GM18951 (cell line): ENCODE measurements at regions not wholly inside any gene's neighbourhood (a gene's known extent, or its start where the extent isn't known, plus 50 kb on each side); places are given as distances from the start of the nearest gene placed in this dataset.
"Not testable (repeated sequence)": the region's sequence is repeated elsewhere in the genome, so short reads cannot be mapped to it uniquely, and the experiment has no call there.

Source experiments
- POLR2A ChIP-seq: IDR thresholded peaks from 4 replicates; pipeline ENCODE4 v1.6.1; 2011; ENCODE audit warnings: mild to moderate bottlenecking; ENCODE audit not compliant: insufficient read length, insufficient read depth; ENCODE audit errors: extremely low read depth
- in situ Hi-C: fragments of 300-500 bp; cut with MboI; formaldehyde crosslinking; loops from one replicate; pipeline ENCODE4 v1.12.0; 2022; ENCODE audit warnings: low sequenced_read_pairs, mixed read lengths, inconsistent platforms; ENCODE audit not compliant: unreplicated experiment

DNA sequence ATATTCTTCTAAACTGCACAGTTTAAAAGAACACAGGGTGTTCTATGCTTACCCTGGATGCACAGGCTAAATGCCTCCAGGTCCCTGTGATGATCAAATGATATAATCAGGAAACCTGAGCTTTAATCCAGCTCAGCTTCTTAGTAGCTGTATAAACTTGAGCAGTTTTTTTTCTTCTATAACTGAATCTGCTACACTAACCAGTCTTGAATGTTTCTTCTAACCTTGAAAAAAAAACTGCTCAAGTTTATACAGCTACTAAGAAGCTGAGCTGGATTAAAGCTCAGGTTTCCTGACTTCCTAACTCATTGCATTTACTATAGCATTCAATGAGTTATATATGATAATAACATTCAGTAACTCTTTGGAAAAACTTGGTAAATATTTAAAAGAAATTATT is 358.2 kb downstream of the CD109 start:
- TF ChIP-seq POLR2A = no peak
- in situ Hi-C loops = no loop called here

DNA sequence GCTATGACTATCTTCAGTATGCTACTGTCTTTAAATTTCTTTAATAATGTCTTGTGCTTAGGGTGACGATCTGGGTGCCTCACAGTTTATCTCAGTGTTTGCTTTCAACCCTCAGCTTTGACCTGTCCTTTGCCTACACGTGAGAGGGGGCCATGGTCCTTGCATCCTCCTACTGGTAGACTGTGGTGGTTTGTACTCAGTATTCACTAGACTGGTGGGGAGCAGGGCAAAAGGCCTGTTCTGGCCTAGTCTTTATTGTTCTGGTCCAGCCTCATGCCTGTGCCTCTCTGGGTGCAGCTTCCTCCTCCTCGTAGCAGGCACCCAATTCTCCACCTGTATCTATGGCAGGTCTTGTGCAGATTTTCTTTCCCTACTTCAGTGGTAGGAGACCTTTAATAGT is 354.9 kb downstream of the CD109 start:
- in situ Hi-C loops = no loop called here
- TF ChIP-seq POLR2A = no peak

DNA sequence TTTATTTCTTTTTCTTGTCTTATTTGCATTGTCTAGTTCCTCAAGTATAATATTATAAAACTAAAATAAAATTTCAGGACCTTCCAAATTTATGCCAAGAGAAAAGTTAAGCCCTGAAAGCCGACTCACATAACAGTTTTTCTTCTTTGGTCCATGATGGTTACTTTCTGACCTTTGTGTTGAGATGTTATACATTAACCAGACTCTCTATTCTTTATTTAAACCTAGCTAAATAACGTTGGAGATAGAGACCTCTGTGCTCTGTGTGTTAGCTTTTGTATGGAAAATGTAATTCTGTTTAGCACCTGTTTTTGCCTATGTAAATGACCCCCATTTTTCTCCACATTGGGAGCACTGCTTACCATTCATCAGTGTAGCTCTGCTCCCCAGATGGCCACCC is 352.4 kb downstream of the CD109 start:
- TF ChIP-seq POLR2A = no peak
- in situ Hi-C loops = no loop called here

DNA sequence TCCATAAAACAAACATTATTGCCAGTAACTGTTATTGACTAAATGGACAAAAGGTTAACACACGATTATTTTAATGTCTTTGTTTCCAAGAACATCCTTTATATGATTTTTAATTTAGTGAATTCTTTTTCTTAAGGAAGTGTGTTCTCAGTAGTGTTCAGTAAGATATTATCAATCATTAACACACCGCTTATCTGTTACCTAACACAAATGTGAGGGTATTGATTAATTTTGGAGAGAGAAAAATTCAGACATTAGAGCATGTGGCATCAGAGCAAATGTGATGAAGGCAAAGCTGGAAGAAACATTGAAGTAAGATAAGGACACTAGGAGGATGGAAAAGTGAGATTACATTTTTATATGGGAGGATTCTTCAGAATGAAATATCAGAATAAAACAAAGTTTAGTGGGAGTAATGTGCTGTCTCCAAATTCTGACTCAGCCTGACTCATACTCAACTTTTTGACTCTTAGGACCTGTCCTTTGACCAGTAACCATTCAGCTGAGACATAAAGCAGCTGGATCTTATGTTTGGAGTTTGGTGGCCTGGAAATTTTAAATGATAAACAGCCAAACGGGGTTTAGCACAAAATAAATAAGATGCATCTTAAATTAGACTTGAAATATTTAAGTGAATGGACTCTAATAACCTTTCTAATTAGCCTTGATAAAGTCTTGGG is 348.6 kb downstream of the CD109 start:
- in situ Hi-C loops = no loop called here
- no peak for TF ChIP-seq POLR2A

DNA sequence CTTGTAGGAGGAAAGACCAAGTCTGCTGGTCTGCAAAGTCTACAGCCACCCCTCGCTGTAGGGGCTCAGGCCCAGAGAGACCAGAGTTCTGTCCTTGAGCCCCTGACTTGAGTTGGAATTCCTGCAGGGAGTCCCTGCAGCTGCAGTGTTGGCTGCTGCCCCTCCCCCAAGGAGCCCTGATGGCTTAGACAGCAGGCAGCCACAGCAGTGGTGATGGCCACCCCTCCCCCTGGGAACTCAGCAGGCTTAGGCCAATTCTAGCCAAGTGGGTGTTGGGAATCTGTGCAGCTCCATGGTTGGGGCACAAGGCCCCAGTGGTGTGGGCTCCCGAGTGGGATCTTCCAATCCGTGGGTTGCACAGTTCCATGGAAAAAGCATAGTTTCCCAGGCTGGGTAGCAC is 345.4 kb downstream of the CD109 start:
- in situ Hi-C loops = no loop called here
- no peak for TF ChIP-seq POLR2A

DNA sequence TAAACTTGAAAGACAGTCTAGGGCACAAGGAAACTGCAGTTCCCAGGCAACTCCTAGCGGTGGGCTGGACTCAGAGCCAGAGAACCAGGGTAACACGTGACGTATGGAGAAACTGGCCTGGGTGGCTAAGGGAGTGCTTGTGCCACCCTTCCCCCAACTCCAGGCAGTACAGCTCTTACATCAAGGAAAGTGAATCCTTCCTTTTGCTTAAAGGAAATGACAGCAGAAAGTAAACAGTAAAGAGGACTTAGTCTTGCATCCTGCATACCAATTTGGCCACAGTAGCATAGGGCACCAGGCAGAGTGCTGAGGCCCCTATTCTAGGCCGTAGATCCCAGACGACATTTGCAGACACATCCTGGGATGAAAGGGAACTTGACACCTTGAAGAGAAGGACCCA is 322.8 kb downstream of the CD109 start:
- no peak for TF ChIP-seq POLR2A

DNA sequence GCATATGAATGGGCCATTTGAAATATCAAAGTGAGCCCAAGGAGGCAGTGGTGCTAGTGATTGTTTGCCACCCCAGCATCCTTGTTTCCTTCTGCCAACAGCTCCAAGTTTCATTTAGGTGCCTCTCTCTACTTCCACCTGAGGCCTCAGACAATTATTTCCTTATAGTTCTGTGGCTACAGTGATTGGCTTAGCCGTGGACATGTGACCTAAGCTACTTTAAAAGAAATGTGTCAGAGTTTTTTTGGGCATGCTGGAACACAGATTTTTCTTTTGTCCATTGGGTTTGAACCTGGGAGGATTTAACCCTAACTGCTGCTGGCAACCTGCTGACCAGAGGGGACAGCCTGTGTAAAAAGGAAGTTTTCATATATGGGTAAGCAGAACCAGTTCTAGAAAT is 319.4 kb downstream of the CD109 start:
- TF ChIP-seq POLR2A = no peak
- in situ Hi-C loops = no loop called here

More for the DNA sequence above, 322.8 kb downstream of the CD109 start:
- in situ Hi-C loops = no loop called here

DNA sequence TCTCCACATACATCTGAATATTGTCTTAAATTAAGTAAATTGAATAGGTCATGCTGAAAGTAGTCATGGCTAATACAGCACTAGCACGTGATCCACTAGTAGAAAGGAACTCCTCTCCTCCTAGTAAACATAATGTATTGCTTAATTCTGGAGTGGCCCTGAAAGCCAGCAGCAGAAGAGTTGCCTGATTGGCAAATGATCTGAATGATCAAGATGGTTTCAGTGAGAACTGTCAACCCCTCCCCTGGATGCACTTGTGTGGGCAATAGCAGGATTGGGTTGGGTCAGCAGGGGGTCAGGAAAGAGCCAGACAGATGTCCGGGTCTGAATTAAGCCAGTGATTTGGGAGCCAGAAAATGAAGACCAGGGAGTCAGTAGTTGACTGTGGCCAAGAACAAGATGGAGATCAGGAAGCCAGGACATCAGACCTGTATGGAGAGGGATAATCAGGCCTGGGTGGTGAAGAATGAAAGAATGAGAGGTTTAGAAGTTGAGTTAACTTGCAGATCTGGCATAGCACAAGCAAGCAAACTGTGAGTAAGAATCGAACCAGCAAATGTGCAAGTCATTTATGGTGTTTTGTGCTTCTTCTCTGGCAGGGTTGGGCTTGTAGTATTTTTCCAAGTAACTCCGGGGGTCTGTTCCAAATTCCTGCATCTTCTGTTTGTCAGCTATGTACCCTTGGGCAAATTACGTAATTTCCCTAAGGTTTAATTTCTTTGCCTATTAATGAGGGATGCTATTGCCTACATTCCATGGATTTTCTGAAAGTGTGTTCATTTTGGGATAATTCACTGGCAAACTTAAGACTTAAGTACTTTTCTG is 304.9 kb downstream of the CD109 start:
- in situ Hi-C loops = no loop called here
- no peak for TF ChIP-seq POLR2A

DNA sequence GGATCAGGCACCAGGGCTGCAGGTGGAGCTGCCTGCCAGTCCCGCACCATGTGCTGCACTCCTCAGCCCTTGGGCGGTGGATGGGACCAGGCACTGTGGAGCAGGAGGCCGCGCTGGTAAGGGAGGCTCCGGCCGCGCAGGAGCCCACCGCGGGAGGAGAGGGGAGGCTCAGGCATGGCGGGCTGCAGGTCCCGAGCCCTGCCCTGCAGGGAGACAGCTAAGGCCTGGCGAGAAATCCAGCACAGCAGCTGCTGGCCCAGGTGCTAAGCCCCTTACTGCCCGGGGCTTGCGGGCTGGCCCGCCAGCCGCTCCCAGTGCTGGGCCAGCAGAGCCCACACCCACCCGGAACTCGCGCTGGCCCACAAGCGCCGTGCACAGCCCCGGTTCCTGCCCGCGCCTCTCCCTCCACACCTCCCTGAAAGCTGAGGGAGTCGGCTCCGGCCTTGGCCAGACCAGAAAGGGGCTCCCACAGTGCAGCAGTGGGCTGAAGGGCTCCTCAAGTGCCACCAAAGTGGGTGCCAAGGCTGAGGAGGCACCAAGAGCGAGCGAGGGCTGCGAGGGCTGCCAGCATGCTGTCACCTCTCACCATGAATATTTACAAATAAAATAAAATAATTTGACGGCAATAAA is 294.7 kb downstream of the CD109 start:
- in situ Hi-C loops = not testable (repeated sequence)

DNA sequence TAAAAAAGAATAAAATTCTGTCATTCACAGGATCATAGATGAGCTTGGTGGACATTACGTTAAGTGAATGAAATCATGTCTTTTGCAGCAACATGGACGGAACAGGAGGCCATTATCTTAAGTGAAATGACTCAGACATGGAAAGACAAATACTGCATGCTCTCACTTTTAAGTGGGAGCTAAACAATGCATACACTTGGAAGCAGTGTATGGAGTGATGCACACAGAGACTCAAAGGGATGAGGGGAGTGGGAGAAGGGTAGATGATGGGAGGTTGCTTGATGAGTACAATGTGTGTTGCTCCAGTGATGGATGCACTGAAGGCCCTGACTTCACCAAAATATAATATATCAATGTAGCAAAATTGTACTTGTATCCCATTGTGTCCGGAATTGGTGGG is 293.4 kb downstream of the CD109 start:
- TF ChIP-seq POLR2A = no peak
- in situ Hi-C loops = no loop called here

DNA sequence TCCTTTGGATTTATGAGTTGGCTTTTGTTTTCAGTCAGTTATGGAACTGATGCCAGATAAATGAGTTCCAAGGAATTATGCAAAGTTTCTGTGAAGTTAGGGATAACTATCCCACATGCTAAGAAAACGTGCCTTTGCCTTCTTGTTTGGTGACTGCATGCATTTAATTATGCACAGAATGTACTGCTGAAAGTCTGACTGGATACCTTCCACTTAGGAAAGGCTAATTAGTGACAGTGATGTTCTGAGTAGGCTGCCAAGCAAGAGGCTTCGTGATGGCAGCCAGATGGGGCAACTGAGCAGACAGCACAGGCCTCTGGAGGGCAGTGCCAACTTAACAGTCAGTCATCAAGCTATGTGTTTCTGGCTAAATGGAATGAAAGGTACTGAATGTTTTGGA is 289.9 kb downstream of the CD109 start:
- TF ChIP-seq POLR2A = no peak
- in situ Hi-C loops = no loop called here

DNA sequence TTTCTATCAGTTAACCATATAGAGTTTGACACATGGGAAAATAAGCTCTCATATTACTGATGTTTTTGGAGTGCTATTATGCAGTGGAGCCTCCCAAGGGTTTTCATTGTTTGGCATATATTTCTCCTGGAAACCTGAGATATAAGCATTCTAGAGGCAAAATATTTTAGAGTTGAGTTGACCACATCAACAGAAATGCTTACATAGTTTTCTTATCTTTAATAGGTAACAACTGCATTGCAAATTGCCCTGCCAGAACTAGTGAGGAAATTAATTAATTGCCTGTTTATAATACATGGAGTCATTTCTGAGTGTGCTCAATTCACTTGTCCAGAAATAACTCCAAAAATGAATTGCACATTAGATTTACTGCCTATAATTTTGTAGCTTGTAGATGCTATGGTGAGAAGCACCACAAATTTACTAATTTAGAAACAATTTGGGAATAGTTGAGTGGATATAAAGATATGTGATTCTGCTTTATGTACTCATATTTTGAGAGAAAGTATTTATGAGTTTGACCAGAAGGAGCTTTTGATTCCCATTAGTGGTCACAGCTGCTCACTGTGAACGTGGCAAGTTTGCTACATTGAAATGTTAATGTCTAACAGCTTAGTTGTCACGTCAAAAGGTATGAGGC is 288.7 kb downstream of the CD109 start:
- in situ Hi-C loops = no loop called here
- TF ChIP-seq POLR2A = no peak

DNA sequence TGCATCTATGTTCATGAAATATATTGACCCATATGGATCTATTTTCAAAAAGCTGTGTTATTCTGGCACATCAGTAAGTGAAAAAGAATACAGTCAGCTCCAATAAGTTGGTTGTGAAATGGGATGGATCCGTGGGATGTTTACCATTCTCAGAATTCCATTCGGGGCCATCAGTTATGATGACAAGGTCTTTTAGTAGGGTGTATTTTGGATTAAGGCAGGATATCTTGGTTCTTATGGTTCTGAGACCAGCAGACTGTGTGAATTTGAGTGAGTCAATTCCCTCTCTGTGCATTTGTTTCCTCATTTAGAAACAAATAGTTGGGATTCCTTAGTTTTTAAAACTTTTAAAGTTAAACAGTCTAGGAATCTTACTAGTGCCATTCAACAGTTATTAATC is 287.4 kb downstream of the CD109 start:
- in situ Hi-C loops = no loop called here
- TF ChIP-seq POLR2A = no peak
